GM12872 (cell line): ENCODE measurements at regions not wholly inside any gene's neighbourhood (a gene's known extent, or its start where the extent isn't known, plus 50 kb on each side); places are given as distances from the start of the nearest gene placed in this dataset.

Experiments used
- CTCF ChIP-seq: IDR thresholded peaks from 3 replicates; pipeline ENCODE4 v1.5.1; 2011; ENCODE audit warnings: low read depth, mild to moderate bottlenecking, low read length, moderate library complexity; ENCODE audit not compliant: insufficient read depth

- TF ChIP-seq CTCF = no peak
Observed at GRCh38 chr2:225793736-225794550, 394.4 kb downstream of the NYAP2 start.

- TF ChIP-seq CTCF = no peak
Observed at GRCh38 chr2:225788571-225789094, 389.1 kb downstream of the NYAP2 start.

- no peak for TF ChIP-seq CTCF
Observed at GRCh38 chr2:225787497-225787896, 388.0 kb downstream of the NYAP2 start.

- no peak for TF ChIP-seq CTCF
Observed at GRCh38 chr2:225781991-225782390, 382.5 kb downstream of the NYAP2 start.

- TF ChIP-seq CTCF = no peak
Observed at GRCh38 chr2:225781145-225781544, 381.6 kb downstream of the NYAP2 start.

GRCh38 chr2:225779829-225780228 is 380.3 kb downstream of the NYAP2 start:
- TF ChIP-seq CTCF = no peak

GRCh38 chr2:225773148-225773547 is 373.6 kb downstream of the NYAP2 start:
- no peak for TF ChIP-seq CTCF
